Smooth muscle cell (in vitro differentiated cells): ENCODE measurements at regions not wholly inside any gene's neighbourhood (a gene's known extent, or its start where the extent isn't known, plus 50 kb on each side); places are given as distances from the start of the nearest gene placed in this dataset.

Source experiments
- DNase-seq: peaks from one replicate; lab custom pipeline; 2025; ENCODE audit not compliant: unreplicated experiment; lab: John Stamatoyannopoulos, UW
- H2AFZ ChIP-seq: fragments of 200-600 bp; sonication (generic); 2 replicates; pipeline ENCODE4 v1.6.0; 2016; ENCODE audit warnings: antibody characterized with exemption, low read depth, mild to moderate bottlenecking
- H3F3A ChIP-seq: fragments of 200-600 bp; sonication (generic); 2 replicates; pipeline ENCODE4 v1.6.0; 2017; ENCODE audit warnings: antibody characterized with exemption, low read depth
- H3K27ac ChIP-seq: fragments of 200-600 bp; sonication (generic); 2 replicates; pipeline ENCODE4 v1.5.1; 2016; ENCODE audit warnings: low read depth, mild to moderate bottlenecking
- H3K27me3 ChIP-seq: fragments of 200-600 bp; sonication (generic); 2 replicates; pipeline ENCODE4 v1.6.1; 2016; ENCODE audit warnings: low read depth, mild to moderate bottlenecking
- H3K36me3 ChIP-seq: fragments of 200-600 bp; sonication (generic); 2 replicates; pipeline ENCODE4 v1.5.1; 2016; ENCODE audit warnings: low read depth
- H3K4me1 ChIP-seq: fragments of 200-600 bp; sonication (generic); 2 replicates; pipeline ENCODE4 v1.5.1; 2016; ENCODE audit warnings: low read depth
- H3K4me2 ChIP-seq: fragments of 200-600 bp; sonication (generic); 2 replicates; pipeline ENCODE4 v1.6.0; 2016; ENCODE audit warnings: mild to moderate bottlenecking
- H3K4me3 ChIP-seq: fragments of 200-600 bp; sonication (generic); 2 replicates; pipeline ENCODE4 v1.5.1; 2016; ENCODE audit warnings: mild to moderate bottlenecking
- H3K79me2 ChIP-seq: fragments of 200-600 bp; sonication (generic); 2 replicates; pipeline ENCODE4 v1.6.0; 2016; ENCODE audit warnings: low read depth, mild to moderate bottlenecking
- H3K9ac ChIP-seq: fragments of 200-600 bp; sonication (generic); 2 replicates; pipeline ENCODE4 v1.6.0; 2016; ENCODE audit warnings: low read depth
- H3K9me3 ChIP-seq: fragments of 200-600 bp; sonication (generic); replicated peaks from 2 replicates; pipeline ENCODE4 v1.5.1; 2016; ENCODE audit warnings: low read depth
- H4K20me1 ChIP-seq: fragments of 200-600 bp; sonication (generic); 2 replicates; pipeline ENCODE4 v1.6.0; 2016; ENCODE audit warnings: low read depth
- CTCF ChIP-seq: fragments of 200-600 bp; sonication (generic); IDR thresholded peaks from 2 replicates; pipeline ENCODE4 v1.5.1; 2017; ENCODE audit warnings: borderline replicate concordance, mild to moderate bottlenecking, antibody characterized with exemption; ENCODE audit not compliant: insufficient read depth, poor library complexity, severe bottlenecking
- WGBS: methylation state at CpG from one replicate; pipeline ENCODE4 v1.1.7; 2016; ENCODE audit warnings: low lambda C conversion rate; 5-methylcytosine and 5-hydroxymethylcytosine counted together

- Histone ChIP-seq H3K4me2 (no peak overlapping the region), H2AFZ (no peak overlapping the region), H3K27me3 (no peaks in the 10 kb centered on the region), H3F3A (peaks cover 17% of the 10 kb centered on the region), H4K20me1 (no peaks in the 10 kb centered on the region), H3K9ac (no peak overlapping the region), H3K36me3 (no peaks in the 10 kb centered on the region), H3K4me3 (no peak overlapping the region), H3K27ac (no peak overlapping the region), H3K79me2 (no peaks in the 10 kb centered on the region), H3K9me3 (no peaks in the 10 kb centered on the region), H3K4me1 (peaks cover 6% of the 10 kb centered on the region)
- no peak for TF ChIP-seq CTCF
- 85% methylated on average over 4 of the region's 4 CpGs for WGBS
- no peak for DNase-seq
Measured at GRCh38 chr9:32869404-32869803, 86.1 kb downstream of the TMEM215 start.

- peaks cover 7% of the 10 kb centered on the region for H3F3A ChIP-seq
- TF ChIP-seq CTCF: no peak
- H3K9ac ChIP-seq: no peak overlapping the region
- no peaks in the 10 kb centered on the region for H3K27me3 ChIP-seq
- H3K4me3 ChIP-seq: no peak overlapping the region
- H2AFZ ChIP-seq: no peak overlapping the region
- H3K4me1 ChIP-seq: peaks cover 6% of the 10 kb centered on the region
- H3K36me3 ChIP-seq: no peaks in the 10 kb centered on the region
- H3K9me3 ChIP-seq: no peaks in the 10 kb centered on the region
- H3K79me2 ChIP-seq: no peaks in the 10 kb centered on the region
- 83% methylated on average over 8 of the region's 8 CpGs for WGBS
- H3K27ac ChIP-seq: peak overlapping the region; percentile 70
- no peak for DNase-seq
- peak overlapping the region; percentile 49 for H3K4me2 ChIP-seq
- H4K20me1 ChIP-seq: no peaks in the 10 kb centered on the region
Measured at GRCh38 chr9:32873131-32873530, 89.8 kb downstream of the TMEM215 start.

- H3K27ac ChIP-seq: peak overlapping the region; percentile 70
- 31% methylated on average over 3 of the region's 3 CpGs for WGBS
- H3K4me1 ChIP-seq: peaks cover 6% of the 10 kb centered on the region
Measured at GRCh38 chr9:32873553-32873952, 90.2 kb downstream of the TMEM215 start.

More at GRCh38 chr9:32873553-32873952, 90.2 kb downstream of the TMEM215 start:
- Histone ChIP-seq H3K79me2 (no peaks in the 10 kb centered on the region), H3K9ac (no peak overlapping the region), H2AFZ (no peak overlapping the region), H3K9me3 (no peaks in the 10 kb centered on the region), H4K20me1 (no peaks in the 10 kb centered on the region), H3K4me3 (no peak overlapping the region), H3K27me3 (no peaks in the 10 kb centered on the region), H3K36me3 (no peaks in the 10 kb centered on the region), H3F3A (peaks cover 7% of the 10 kb centered on the region), H3K4me2 (peak overlapping the region; percentile 49)
- DNase-seq: no peak
- TF ChIP-seq CTCF: no peak
